GM12892 (cell line): ENCODE measurements at regions not wholly inside any gene's neighbourhood (a gene's known extent, or its start where the extent isn't known, plus 50 kb on each side); places are given as distances from the start of the nearest gene placed in this dataset.

Experiments used
- POLR2A ChIP-seq: IDR thresholded peaks from 2 replicates; pipeline ENCODE4 v1.6.1; 2011; ENCODE audit warnings: low read depth, low read length, control low read depth
- POLR2AphosphoS5 ChIP-seq: IDR thresholded peaks from 2 replicates; pipeline ENCODE4 v1.6.1; 2011; ENCODE audit warnings: low read depth, low read length, control low read depth

DNA sequence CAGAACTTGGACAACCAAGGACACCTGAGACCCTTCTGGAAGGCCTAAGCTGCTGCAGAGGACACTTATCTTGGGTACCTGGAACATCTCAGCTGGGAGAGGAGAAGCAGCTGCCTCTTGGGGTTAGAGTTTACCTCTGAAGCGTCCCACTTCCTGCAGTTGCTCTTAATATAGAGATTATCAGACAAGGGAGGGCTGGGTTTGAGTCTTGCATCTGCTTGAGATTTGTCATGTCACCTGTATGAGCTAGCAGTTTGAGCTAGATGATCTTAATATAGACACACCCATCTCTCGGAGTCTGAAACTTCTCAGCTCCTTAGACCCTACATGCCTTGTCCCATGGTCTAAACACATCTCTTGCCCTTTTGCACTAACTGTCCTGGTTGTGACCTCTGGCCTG is 93.1 kb upstream of the CCL1 start:
- TF ChIP-seq POLR2A (no peak), POLR2AphosphoS5 (no peak)
